HG03039 (cell line): ENCODE measurements at regions not wholly inside any gene's neighbourhood (a gene's known extent, or its start where the extent isn't known, plus 50 kb on each side); places are given as distances from the start of the nearest gene placed in this dataset.
"Not testable (repeated sequence)": the region's sequence is repeated elsewhere in the genome, so short reads cannot be mapped to it uniquely, and the experiment has no call there.

Experiments
- ATAC-seq: cut with Tn5 transposase; IDR thresholded peaks from one replicate; pipeline ENCODE4 v1.9.1; 2021; ENCODE audit warnings: mild to moderate bottlenecking, moderate library complexity; ENCODE audit not compliant: unreplicated experiment

GRCh38 chr10:33071857-33072256 is 113.8 kb upstream of the ITGB1 start:
- no peak for ATAC-seq

DNA sequence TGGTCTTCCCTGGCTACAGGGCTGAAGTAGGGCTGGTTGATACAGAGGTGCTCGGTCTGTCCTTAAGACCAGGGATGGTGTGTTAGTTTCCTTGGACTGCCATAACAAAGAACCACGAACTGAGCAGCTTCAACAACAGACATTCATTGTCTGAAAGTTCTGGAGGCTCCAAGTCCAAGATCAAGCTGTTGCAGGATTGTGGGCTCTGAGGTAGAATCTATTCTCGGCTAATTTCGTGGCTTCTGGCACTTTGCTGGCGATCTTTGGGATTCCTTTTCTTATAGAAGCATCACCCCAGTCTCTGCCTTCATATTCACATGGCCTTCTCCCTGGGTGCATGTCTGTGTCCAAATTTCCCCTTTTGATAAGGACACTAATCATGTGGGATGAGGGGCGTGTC is 112.1 kb upstream of the ITGB1 start:
- ATAC-seq: no peak

- ATAC-seq: no peak
These were observed 109.9 kb upstream of the ITGB1 start for GRCh38 chr10:33067917-33068316.

GRCh38 chr10:33067481-33067880 is 109.5 kb upstream of the ITGB1 start:
- no peak for ATAC-seq

GRCh38 chr10:33066558-33067236 is 108.7 kb upstream of the ITGB1 start:
- ATAC-seq: no peak

DNA sequence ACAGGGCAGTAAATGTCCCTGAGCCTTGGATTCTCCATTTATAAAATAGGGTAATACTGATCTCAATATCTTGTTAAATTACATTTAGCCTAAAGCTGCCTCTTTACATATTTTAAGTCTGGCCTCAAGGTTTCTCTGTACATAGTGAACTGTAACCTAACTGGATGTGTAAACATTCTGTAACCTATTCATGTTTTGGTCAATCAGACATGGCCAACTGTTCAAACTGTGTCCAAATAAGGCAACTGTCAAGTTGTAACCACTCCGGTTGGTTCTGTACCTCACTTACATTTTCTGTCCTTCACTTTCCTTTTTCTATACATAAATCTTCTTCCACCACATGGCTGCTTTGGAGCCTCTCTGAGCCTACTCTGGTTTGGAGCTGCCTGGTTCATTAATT is 107.1 kb upstream of the ITGB1 start:
- no peak for ATAC-seq

GRCh38 chr10:33064706-33065105 is 106.7 kb upstream of the ITGB1 start:
- ATAC-seq: no peak

GRCh38 chr10:33057620-33058019 is 99.6 kb upstream of the ITGB1 start:
- no peak for ATAC-seq

- ATAC-seq: no peak
These were observed 99.0 kb upstream of the ITGB1 start for GRCh38 chr10:33056828-33057596.

GRCh38 chr10:33055625-33056024 is 97.6 kb upstream of the ITGB1 start:
- no peak for ATAC-seq

DNA sequence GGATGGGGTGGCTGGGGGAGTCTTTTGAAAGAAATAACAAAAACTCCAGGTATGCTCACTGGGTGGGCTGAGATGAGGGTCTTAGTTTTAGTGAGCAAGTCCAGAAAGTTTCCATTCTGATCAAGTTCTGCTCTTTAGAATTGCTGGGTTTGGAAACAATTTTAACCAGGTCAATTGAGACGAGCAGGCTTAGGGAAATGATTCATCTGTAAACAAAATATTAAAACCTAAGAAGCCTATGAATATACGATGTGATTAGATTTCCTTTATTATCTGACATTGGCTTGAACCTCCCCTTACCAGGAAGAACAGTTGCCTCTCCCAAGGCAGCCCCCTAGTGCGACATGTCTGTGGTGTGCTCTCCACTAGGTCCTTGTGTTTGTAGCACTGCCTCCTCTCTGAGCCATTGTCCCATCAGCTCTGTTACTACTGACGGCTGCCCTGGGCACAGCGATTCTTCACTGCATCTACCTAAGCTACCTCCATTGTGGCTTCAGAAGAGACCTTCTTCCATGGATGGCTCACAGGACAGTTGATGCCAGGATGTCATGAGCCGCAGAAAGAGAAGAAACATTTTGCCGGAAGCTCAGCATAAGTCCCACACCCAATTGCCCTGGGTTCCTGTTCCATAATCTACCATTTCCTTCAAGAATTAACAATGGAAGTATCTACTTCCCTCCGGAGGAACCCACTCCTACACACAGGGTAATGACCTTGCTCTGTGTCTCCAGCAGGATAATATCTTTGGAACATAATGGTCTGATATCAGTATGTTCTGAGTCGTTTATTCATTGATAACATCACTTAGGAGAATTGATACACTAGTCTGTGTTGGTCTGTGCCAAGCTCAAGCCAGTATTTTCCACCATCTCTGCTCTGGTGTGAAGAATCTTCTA is 95.1 kb upstream of the ITGB1 start:
- no peak for ATAC-seq

DNA sequence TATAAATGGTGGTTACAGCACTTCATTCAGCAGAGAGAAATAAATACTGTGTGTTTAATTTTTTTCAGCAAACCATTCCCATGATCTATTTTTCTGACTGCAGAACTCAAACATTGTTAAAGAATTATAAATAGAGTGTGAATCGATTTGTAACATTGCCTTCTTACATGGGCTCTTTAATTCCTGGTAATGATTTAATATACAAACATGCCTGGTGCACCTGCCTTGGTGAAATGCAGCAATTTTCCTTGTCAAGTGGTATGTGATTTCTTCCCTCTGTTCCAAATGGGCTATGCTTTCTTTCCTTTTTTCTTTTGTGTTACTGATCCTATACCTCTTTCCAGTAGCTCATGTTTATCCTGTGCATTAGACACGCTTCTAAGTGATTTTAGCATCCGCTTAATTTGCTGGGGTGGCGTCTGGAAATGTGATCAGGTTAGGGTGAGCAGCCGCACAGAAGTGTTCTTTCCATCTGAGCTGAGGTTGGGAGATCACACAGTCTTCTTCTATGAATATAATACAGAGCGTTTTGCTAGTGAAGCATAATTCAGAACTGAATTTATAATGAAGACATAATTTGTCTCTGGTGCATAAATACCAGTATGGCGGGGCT is 94.3 kb upstream of the ITGB1 start:
- ATAC-seq: no peak

DNA sequence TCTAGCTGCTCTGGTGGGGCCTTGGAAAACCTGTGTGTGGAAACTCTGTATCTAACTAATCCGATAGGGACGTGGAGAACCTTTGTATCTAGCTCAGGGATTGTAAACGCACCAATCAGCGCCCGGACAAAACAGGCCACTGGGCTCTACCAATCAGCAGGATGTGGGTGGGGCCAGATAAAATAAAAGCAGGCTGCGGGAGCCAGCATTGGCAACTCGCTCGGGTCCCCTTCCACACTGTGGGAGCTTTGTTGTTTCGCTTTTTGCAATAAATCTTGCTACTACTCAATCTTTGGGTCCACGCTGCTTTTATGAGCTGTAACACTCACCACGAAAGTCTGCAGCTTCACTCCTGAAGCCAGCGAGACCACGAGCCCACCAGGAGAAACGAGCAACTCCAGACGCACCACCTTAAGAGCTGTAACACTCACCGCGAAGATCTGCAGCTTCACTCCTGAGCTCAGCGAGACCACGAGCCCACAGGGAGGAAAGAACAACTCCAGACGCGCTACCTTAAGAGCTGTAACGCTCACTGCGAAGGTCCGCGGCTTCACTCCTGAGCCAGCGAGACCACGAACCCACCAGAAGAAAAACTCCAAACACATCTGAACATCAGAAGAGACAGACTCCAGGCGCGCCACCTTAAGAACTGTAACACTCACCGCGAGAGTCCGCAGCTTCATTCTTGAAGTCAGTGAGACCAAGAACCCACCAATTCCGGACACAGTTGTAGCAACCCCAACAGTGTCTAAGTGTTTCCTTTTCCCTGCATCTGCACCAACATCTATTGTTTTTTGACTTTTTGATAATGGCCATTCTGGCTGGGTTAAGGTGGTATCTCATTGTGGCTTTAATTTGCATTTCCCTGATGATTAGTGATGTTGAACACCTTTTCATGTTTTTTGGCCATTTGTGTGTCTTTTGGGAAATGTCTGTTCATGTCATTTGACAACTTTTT is 92.2 kb upstream of the ITGB1 start:
- not testable (repeated sequence) for ATAC-seq

- ATAC-seq: no peak
These were observed 90.2 kb upstream of the ITGB1 start for GRCh38 chr10:33048223-33048622.

GRCh38 chr10:33047655-33048054 is 89.6 kb upstream of the ITGB1 start:
- ATAC-seq: no peak

GRCh38 chr10:33046792-33047191 is 88.8 kb upstream of the ITGB1 start:
- ATAC-seq: no peak

- ATAC-seq: no peak
These were observed 87.4 kb upstream of the ITGB1 start for GRCh38 chr10:33045421-33045820.

GRCh38 chr10:33042565-33042964 is 84.5 kb upstream of the ITGB1 start:
- ATAC-seq: no peak

GRCh38 chr10:33041783-33042437 is 83.9 kb upstream of the ITGB1 start:
- ATAC-seq: no peak
